ENCODE measurements at regions not wholly inside any gene's neighbourhood (a gene's known extent, or its start where the extent isn't known, plus 50 kb on each side); places are given as distances from the start of the nearest gene placed in this dataset.
"Not testable (repeated sequence)": the region's sequence is repeated elsewhere in the genome, so short reads cannot be mapped to it uniquely, and the experiment has no call there.

DNA sequence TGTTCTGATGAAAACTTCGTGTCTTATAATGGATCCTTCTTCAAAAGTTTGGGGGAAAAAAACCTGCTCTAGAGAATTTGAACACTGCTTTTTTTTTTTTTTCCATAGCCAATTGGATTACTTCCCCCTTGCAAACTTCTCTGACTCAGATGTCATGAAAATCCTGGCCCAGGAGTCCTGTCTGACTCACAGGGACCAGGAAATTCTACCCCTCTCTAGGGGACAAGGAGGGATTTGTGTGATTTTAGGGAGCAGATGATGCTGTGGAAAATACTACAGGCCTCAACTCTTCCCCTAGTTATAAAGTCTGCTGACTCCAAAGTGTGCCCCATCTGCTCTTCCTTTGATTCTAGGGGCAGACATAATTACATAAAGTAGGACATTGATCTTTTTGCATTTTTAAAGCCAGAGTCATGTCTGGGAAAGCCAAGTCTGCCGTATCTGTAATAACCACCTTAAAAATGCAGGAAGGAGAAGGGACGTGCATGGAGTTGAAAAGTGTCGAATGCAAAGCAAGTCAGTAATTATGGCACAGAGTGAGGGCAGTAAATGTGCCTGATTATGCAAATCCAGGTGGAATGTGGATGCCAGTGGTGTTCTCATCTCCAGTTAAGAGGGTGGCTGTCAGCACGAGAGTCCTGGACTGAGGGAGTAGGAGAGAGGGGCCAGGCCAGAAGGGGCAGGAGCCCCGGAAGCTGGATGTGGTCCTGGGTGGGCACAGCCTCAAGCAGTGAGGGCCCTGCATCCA is 144.3 kb upstream of the SULF2 start:
- Histone ChIP-seq H3K36me3 (ENCODE audit: control insufficient read depth, insufficient read depth, low read length) (no peaks in the 10 kb centered on the region), H3K4me3 (ENCODE audit: extremely low read depth, insufficient read depth, low read length, poor library complexity, severe bottlenecking) (no peak overlapping the region), H3K9me3 (ENCODE audit: control insufficient read depth, low read length) (no peaks in the 10 kb centered on the region), H3K27ac (ENCODE audit: low read depth, low read length, severe bottlenecking) (peak overlapping the region; percentile 83), H3K4me1 (ENCODE audit: control insufficient read depth, insufficient read depth, low read length, poor library complexity, severe bottlenecking) (peaks cover 8% of the 10 kb centered on the region)
- WGBS, 2 experiments (ENCODE audit: insufficient coverage in 2 of 2), result 65 to 80% methylated on average over 5 of the region's 6 CpGs

DNA sequence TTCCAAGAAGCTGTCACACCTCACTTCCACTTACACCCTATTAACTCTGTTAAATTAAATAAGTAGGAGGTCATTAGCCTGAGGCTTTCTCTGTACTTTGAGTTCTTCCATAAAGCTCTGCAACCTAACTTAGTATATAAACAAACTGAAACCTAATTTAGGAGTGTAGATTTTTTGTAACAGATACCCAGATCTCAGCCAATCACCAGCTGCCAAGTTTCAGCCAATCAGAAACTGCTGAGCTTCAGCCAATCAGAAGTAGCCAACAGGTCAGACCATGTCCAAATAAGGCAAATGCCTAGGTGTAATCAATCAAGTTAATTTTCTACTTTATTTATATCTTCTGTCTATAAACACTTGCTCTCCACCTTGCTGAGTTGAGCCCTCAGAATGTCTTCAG is 142.7 kb upstream of the SULF2 start:
- Histone ChIP-seq H3K4me1 (ENCODE audit: control insufficient read depth, insufficient read depth, low read length, poor library complexity, severe bottlenecking) (peaks cover 6% of the 10 kb centered on the region), H3K27ac (ENCODE audit: low read depth, low read length, severe bottlenecking) (no peak overlapping the region), H3K36me3 (ENCODE audit: control insufficient read depth, insufficient read depth, low read length) (no peaks in the 10 kb centered on the region), H3K9me3 (ENCODE audit: control insufficient read depth, low read length) (no peaks in the 10 kb centered on the region), H3K4me3 (ENCODE audit: extremely low read depth, insufficient read depth, low read length, poor library complexity, severe bottlenecking) (no peak overlapping the region)

DNA sequence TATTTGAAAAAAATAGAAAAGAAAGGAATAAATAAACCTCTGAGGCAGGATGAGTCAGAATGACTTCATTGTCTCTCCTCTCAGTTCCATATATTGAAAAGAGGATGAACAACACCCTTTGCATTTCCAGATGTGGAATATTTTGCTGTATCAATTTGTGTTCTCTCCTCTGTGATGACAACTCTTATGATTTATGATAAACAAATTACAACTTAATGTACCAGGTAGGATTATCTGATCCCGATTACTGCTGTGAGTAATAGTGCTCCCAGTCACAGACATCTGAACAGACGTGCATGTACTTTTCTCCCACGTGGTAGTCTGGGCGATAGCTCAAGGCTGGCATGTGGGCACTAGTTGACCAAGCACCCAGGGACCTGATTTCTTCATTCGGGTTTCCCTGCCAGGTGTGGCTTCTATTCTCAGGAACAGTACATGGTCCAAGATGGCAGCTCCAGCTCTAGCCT is 142.1 kb upstream of the SULF2 start:
- H3K9me3 ChIP-seq (ENCODE audit: control insufficient read depth, low read length), result no peaks in the 10 kb centered on the region
- no peaks in the 10 kb centered on the region for H3K36me3 ChIP-seq (ENCODE audit: control insufficient read depth, insufficient read depth, low read length)
- no peak overlapping the region for H3K4me3 ChIP-seq (ENCODE audit: extremely low read depth, insufficient read depth, low read length, poor library complexity, severe bottlenecking)
- peaks cover 6% of the 10 kb centered on the region for H3K4me1 ChIP-seq (ENCODE audit: control insufficient read depth, insufficient read depth, low read length, poor library complexity, severe bottlenecking)
- H3K27ac ChIP-seq (ENCODE audit: low read depth, low read length, severe bottlenecking), result no peak overlapping the region
- WGBS, 2 experiments (ENCODE audit: insufficient coverage in 2 of 2), result 90 to 100% methylated on average over 5 of the region's 5 CpGs

DNA sequence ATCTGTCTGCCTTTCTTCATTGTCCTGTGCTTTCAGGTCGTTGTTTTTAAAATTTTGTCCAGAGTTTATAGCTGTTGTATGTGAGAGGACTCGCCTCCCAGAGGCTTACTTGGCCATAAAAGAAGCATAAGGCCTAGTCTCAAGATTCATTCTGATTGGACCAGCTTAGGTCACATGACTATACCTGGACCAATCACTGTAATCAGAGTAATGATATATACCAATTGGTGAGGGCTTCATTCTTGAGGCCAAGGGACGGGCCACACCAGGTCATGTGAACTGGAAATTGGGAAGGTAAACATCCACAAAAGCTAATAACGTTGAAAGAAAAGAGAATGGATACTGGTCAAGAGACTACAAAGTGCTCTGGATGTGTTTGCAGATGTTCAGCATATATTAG is 141.4 kb upstream of the SULF2 start:
- Histone ChIP-seq H3K4me1 (ENCODE audit: control insufficient read depth, insufficient read depth, low read length, poor library complexity, severe bottlenecking) (peaks cover 6% of the 10 kb centered on the region), H3K36me3 (ENCODE audit: control insufficient read depth, insufficient read depth, low read length) (no peaks in the 10 kb centered on the region), H3K27ac (ENCODE audit: low read depth, low read length, severe bottlenecking) (no peak overlapping the region), H3K4me3 (ENCODE audit: extremely low read depth, insufficient read depth, low read length, poor library complexity, severe bottlenecking) (no peak overlapping the region), H3K9me3 (ENCODE audit: control insufficient read depth, low read length) (no peaks in the 10 kb centered on the region)
- 92 to 100% methylated on average over 2 of the region's 4 CpGs for WGBS, 2 experiments (ENCODE audit: insufficient coverage in 2 of 2)

DNA sequence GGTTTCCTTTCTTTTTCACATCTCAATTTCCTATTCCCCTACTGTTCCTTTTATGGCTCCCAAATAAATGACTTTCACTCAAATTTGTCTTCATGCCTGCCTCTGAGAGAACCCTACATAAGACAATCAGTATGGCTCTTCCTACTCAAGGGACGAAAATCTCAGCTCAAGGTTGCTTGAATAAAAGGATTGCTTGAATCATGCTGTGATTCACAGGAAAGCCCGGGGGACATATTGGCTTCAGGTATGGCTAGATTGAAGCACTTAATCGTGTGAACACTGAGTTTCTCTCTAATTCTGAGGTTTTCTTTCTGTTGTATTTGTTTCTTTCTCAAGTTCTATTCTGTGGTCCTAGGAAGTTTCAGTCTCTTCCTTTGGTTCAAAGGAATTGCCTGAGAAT is 140.3 kb upstream of the SULF2 start:
- H3K36me3 ChIP-seq (ENCODE audit: control insufficient read depth, insufficient read depth, low read length), result no peaks in the 10 kb centered on the region
- no peaks in the 10 kb centered on the region for H3K9me3 ChIP-seq (ENCODE audit: control insufficient read depth, low read length)
- H3K27ac ChIP-seq (ENCODE audit: low read depth, low read length, severe bottlenecking), result no peak overlapping the region
- H3K4me3 ChIP-seq (ENCODE audit: extremely low read depth, insufficient read depth, low read length, poor library complexity, severe bottlenecking), result no peak overlapping the region
- peaks cover 6% of the 10 kb centered on the region for H3K4me1 ChIP-seq (ENCODE audit: control insufficient read depth, insufficient read depth, low read length, poor library complexity, severe bottlenecking)
- WGBS, 2 experiments (ENCODE audit: insufficient coverage in 2 of 2), result 66 to 79% methylated on average over 2 to 3 of the region's 3 CpGs

DNA sequence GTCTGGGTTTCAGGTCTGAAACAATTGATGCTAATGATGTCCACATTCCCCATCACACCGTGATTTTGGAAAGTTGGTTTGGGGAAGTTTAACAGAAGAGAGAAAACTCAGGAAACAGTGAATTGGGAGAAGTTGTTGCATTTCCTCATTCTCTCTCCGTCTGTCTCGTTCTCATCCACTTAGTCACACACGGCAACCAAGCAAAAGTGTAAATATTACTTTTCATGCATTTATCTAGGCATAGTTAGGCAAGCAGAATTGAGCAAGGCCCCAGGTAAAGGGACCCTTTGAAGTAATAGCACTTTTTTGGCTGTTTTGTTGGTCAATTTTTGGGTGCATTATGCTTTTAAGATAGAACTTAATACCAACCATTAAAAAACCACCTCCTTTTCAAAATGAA is 137.0 kb upstream of the SULF2 start:
- Histone ChIP-seq H3K4me1 (ENCODE audit: control insufficient read depth, insufficient read depth, low read length, poor library complexity, severe bottlenecking) (no peaks in the 10 kb centered on the region), H3K27ac (ENCODE audit: low read depth, low read length, severe bottlenecking) (no peak overlapping the region), H3K4me3 (ENCODE audit: extremely low read depth, insufficient read depth, low read length, poor library complexity, severe bottlenecking) (no peak overlapping the region), H3K9me3 (ENCODE audit: control insufficient read depth, low read length) (peaks cover 11% of the 10 kb centered on the region), H3K36me3 (ENCODE audit: control insufficient read depth, insufficient read depth, low read length) (no peaks in the 10 kb centered on the region)
- 83% methylated on average over 1 of the region's 4 CpGs; no CpG with 5 or more reads in 1 of the 2 experiments for WGBS, 2 experiments (ENCODE audit: insufficient coverage in 2 of 2)

DNA sequence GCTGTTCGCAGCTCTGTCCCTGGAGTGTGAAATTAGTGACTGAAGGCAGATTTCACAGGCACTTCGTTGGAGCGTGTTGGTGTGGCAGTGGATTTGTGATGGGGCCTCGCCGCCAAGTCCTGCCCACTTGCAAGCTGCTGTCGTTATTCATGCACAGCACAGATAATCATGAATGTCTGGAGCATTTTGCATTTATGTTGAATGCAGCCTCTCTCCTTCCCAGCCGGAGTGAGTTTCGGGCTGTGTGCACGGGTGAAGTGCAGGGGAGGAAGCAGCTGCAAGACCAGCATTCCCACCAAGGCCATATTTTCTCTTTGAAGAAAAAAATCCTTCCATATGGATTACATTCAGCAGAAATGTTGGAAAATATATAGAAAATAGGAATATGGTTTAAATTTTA is 136.5 kb upstream of the SULF2 start:
- not testable (repeated sequence) for H3K4me3 ChIP-seq (ENCODE audit: extremely low read depth, insufficient read depth, low read length, poor library complexity, severe bottlenecking); H3K27ac ChIP-seq (ENCODE audit: low read depth, low read length, severe bottlenecking); H3K4me1 ChIP-seq (ENCODE audit: control insufficient read depth, insufficient read depth, low read length, poor library complexity, severe bottlenecking); H3K36me3 ChIP-seq (ENCODE audit: control insufficient read depth, insufficient read depth, low read length)
- peaks cover 15% of the 10 kb centered on the region for H3K9me3 ChIP-seq (ENCODE audit: control insufficient read depth, low read length)
- WGBS, 2 experiments (ENCODE audit: insufficient coverage in 2 of 2), result 80% methylated on average over 1 of the region's 9 CpGs; no CpG with 5 or more reads in 1 of the 2 experiments

DNA sequence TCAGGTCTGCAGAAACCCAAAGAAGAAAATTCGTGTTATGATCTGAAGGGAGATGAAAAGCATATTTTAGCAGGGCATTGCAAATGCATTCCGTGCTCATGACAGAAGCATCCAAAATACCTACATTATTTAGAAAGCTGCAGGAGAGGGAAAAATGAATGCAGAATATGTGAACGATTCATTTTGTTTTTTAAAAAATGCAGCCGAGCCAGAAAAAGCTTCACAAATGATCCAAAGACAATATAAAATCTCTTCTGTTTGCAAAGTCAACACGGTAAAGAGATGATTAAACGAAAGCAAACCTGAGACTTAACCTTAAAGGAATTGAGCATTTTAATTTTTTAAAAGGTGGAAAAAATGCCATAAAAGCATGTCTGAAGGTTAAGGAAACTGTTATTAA is 136.1 kb upstream of the SULF2 start:
- no peaks in the 10 kb centered on the region for H3K36me3 ChIP-seq (ENCODE audit: control insufficient read depth, insufficient read depth, low read length)
- no peak overlapping the region for H3K27ac ChIP-seq (ENCODE audit: low read depth, low read length, severe bottlenecking)
- WGBS, 2 experiments (ENCODE audit: insufficient coverage in 2 of 2), result 93 to 94% methylated on average over 2 of the region's 6 CpGs
- H3K4me1 ChIP-seq (ENCODE audit: control insufficient read depth, insufficient read depth, low read length, poor library complexity, severe bottlenecking), result no peaks in the 10 kb centered on the region
- H3K9me3 ChIP-seq (ENCODE audit: control insufficient read depth, low read length), result peaks cover 15% of the 10 kb centered on the region
- no peak overlapping the region for H3K4me3 ChIP-seq (ENCODE audit: extremely low read depth, insufficient read depth, low read length, poor library complexity, severe bottlenecking)

DNA sequence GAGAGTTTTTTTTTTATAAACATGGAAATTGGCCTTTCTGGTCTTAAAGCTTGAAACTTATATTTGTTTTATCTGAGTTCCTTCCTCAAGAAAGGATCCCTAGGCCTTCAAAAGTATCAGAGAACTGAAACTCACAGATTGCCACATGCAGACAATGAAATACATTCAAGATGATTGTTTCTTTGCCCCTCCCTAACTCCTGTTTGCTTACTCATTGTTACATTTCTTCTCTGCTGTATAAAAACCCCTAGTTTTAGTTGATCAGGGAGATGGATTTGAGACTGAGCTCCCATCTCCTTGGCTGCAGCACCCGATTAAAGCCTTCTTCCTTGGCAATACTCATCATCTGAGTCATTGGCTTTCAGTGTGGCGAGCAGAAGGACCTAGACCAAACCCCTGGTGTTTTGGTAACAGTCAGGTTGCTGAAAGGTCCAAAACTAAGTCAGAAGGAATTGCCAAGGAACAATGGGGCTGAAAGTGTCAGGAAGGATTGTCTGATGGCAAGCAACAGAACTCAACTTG is 132.3 kb upstream of the SULF2 start:
- Histone ChIP-seq H3K27ac (ENCODE audit: low read depth, low read length, severe bottlenecking) (no peak overlapping the region), H3K4me3 (ENCODE audit: extremely low read depth, insufficient read depth, low read length, poor library complexity, severe bottlenecking) (no peak overlapping the region), H3K36me3 (ENCODE audit: control insufficient read depth, insufficient read depth, low read length) (no peaks in the 10 kb centered on the region), H3K9me3 (ENCODE audit: control insufficient read depth, low read length) (peaks cover 22% of the 10 kb centered on the region), H3K4me1 (ENCODE audit: control insufficient read depth, insufficient read depth, low read length, poor library complexity, severe bottlenecking) (no peaks in the 10 kb centered on the region)
- 84 to 87% methylated on average over 2 of the region's 2 CpGs for WGBS, 2 experiments (ENCODE audit: insufficient coverage in 2 of 2)

DNA sequence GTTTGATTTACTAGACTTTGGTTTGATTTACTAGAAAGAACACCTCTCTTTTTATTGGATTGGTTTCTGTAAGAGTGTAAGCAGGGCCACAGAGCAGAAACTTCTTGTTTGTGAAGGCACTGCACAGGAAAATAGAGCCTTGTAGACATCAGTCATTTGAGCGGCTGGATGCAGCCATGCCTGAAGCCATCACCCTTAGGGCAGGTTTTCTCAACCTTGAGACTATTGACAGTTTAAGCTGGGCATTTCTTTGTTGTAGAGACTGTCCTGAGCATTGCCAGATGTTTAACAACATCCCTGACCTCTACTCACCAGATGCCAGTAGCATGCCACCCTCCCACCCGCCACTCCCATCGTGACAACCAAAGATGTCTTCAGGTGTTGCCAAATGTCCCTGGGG is 130.2 kb upstream of the SULF2 start:
- Histone ChIP-seq H3K36me3 (ENCODE audit: control insufficient read depth, insufficient read depth, low read length) (no peaks in the 10 kb centered on the region), H3K27ac (ENCODE audit: low read depth, low read length, severe bottlenecking) (no peak overlapping the region), H3K4me1 (ENCODE audit: control insufficient read depth, insufficient read depth, low read length, poor library complexity, severe bottlenecking) (no peaks in the 10 kb centered on the region), H3K4me3 (ENCODE audit: extremely low read depth, insufficient read depth, low read length, poor library complexity, severe bottlenecking) (no peak overlapping the region), H3K9me3 (ENCODE audit: control insufficient read depth, low read length) (peaks cover 22% of the 10 kb centered on the region)
- WGBS, 2 experiments (ENCODE audit: insufficient coverage in 2 of 2), result 74 to 92% methylated on average over 3 of the region's 3 CpGs

DNA sequence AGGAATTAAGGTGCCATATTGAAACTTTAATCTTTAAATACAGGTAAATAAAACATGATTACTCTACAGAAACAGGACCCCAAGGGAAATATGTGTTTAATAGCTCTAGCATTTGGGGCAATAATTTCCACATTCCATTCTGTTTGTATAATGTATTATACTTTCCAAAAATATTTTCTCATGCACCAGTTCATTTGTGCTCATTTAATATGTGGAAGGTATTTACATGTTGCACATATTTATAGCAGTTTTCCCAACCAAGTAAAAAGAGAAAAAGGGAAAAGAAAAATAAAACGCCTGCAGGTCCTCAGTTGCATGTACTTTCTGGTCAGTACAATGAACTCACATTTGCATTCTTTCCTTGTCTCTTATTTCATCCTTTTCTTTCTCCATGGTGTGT is 129.5 kb upstream of the SULF2 start:
- no peak overlapping the region for H3K27ac ChIP-seq (ENCODE audit: low read depth, low read length, severe bottlenecking)
- H3K9me3 ChIP-seq (ENCODE audit: control insufficient read depth, low read length), result peaks cover 22% of the 10 kb centered on the region
- H3K4me1 ChIP-seq (ENCODE audit: control insufficient read depth, insufficient read depth, low read length, poor library complexity, severe bottlenecking), result no peaks in the 10 kb centered on the region
- H3K36me3 ChIP-seq (ENCODE audit: control insufficient read depth, insufficient read depth, low read length), result no peaks in the 10 kb centered on the region
- WGBS, 2 experiments (ENCODE audit: insufficient coverage in 2 of 2), result no CpG with 5 or more reads among the region's 1 CpG
- no peak overlapping the region for H3K4me3 ChIP-seq (ENCODE audit: extremely low read depth, insufficient read depth, low read length, poor library complexity, severe bottlenecking)
